Peyer's patch (tissue), 4 donors: ENCODE measurements at regions not wholly inside any gene's neighbourhood (a gene's known extent, or its start where the extent isn't known, plus 50 kb on each side); places are given as distances from the start of the nearest gene placed in this dataset.

Source experiments
- POLR2A ChIP-seq, 2 donors: fragments of 450-650 bp; IDR thresholded peaks; one replicate each; pipeline ENCODE4 v1.5.1; 2017; ENCODE audit warnings: antibody characterized with exemption in 2 of 2, mild to moderate bottlenecking in 2 of 2, moderate library complexity in 2 of 2
- TF ChIP-seq, protein P1 (sequence below), 6 experiments: fragments of 450-650 bp in 4 of 6; fragments of 200-600 bp in 2 of 6; sonication (generic) in 1 of 6; IDR thresholded peaks; one replicate each; pipeline ENCODE4 v1.5.1; 2017 to 2019; ENCODE audit warnings: antibody characterized with exemption in 6 of 6, mild to moderate bottlenecking in 3 of 6, moderate library complexity in 1 of 6

DNA sequence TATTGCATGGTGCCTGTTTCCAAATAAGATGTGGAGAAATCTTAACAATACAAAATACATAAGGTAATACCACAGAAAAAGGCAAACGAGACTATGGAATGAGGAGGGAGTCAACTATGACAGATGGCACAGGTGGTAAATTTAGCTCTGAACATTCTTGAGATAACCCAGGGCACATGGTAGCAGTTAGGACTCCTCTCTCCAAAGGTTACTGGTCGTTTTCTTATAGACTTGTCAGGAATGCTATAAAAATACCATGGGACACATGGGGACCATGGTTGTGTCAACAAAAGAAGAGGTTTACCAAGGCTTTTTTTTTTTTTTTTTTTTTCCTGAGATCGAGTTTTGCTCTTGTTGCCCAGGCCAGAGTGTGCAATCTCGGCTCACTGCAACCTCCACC, 209.4 kb upstream of the RFX3 start:
- TF ChIP-seq, protein P1, sequence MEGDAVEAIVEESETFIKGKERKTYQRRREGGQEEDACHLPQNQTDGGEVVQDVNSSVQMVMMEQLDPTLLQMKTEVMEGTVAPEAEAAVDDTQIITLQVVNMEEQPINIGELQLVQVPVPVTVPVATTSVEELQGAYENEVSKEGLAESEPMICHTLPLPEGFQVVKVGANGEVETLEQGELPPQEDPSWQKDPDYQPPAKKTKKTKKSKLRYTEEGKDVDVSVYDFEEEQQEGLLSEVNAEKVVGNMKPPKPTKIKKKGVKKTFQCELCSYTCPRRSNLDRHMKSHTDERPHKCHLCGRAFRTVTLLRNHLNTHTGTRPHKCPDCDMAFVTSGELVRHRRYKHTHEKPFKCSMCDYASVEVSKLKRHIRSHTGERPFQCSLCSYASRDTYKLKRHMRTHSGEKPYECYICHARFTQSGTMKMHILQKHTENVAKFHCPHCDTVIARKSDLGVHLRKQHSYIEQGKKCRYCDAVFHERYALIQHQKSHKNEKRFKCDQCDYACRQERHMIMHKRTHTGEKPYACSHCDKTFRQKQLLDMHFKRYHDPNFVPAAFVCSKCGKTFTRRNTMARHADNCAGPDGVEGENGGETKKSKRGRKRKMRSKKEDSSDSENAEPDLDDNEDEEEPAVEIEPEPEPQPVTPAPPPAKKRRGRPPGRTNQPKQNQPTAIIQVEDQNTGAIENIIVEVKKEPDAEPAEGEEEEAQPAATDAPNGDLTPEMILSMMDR (IDR thresholded peaks at IDR 0.05), result no peak
- no peak for TF ChIP-seq POLR2A (IDR thresholded peaks at IDR 0.05)
